SKM-1 (cell line): ENCODE measurements at regions not wholly inside any gene's neighbourhood (a gene's known extent, or its start where the extent isn't known, plus 50 kb on each side); places are given as distances from the start of the nearest gene placed in this dataset.
"Not testable (repeated sequence)": the region's sequence is repeated elsewhere in the genome, so short reads cannot be mapped to it uniquely, and the experiment has no call there.

Experiments
- DNase-seq: peaks from one replicate; lab custom pipeline; 2025; ENCODE audit not compliant: unreplicated experiment; lab: John Stamatoyannopoulos, UW

- no peak for DNase-seq
Measured at GRCh38 chr2:194095359-194095758, 1561.7 kb upstream of the SLC39A10 start.

- no peak for DNase-seq
Measured at GRCh38 chr2:194090251-194090905, 1566.6 kb upstream of the SLC39A10 start.

- no peak for DNase-seq
Measured at GRCh38 chr2:194087089-194087958, 1569.7 kb upstream of the SLC39A10 start.

GRCh38 chr2:194086129-194086528 lies 1570.9 kb upstream of the SLC39A10 start:
- DNase-seq, result no peak

- no peak for DNase-seq
Measured at GRCh38 chr2:194079989-194080388, 1577.0 kb upstream of the SLC39A10 start.

- no peak for DNase-seq
Measured at GRCh38 chr2:194077366-194077765, 1579.7 kb upstream of the SLC39A10 start.

GRCh38 chr2:194062401-194062800 lies 1594.6 kb upstream of the SLC39A10 start:
- DNase-seq, result no peak

- DNase-seq, result no peak
Measured at GRCh38 chr2:194060269-194060668, 1596.8 kb upstream of the SLC39A10 start.

- DNase-seq, result no peak
Measured at GRCh38 chr2:194054313-194054712, 1602.7 kb upstream of the SLC39A10 start.

GRCh38 chr2:194044321-194044720 lies 1612.7 kb upstream of the SLC39A10 start:
- DNase-seq, result no peak

GRCh38 chr2:194021130-194021529 lies 1635.9 kb upstream of the SLC39A10 start:
- not testable (repeated sequence) for DNase-seq

GRCh38 chr2:194020155-194020554 lies 1636.9 kb upstream of the SLC39A10 start:
- no peak for DNase-seq

- no peak for DNase-seq
Measured at GRCh38 chr2:194015751-194016150, 1641.3 kb upstream of the SLC39A10 start.

- DNase-seq, result no peak
Measured at GRCh38 chr2:194014639-194015038, 1642.4 kb upstream of the SLC39A10 start.

- DNase-seq, result no peak
Measured at GRCh38 chr2:194004590-194005206, 1652.3 kb upstream of the SLC39A10 start.

- DNase-seq, result no peak
Measured at GRCh38 chr2:194003911-194004310, 1653.1 kb upstream of the SLC39A10 start.

GRCh38 chr2:194002699-194003368 lies 1654.2 kb upstream of the SLC39A10 start:
- DNase-seq, result no peak

- no peak for DNase-seq
Measured at GRCh38 chr2:193990868-193991267, 1666.2 kb upstream of the SLC39A10 start.

GRCh38 chr2:193989645-193990044 lies 1667.4 kb upstream of the SLC39A10 start:
- DNase-seq, result no peak

GRCh38 chr2:193988784-193989183 lies 1668.2 kb upstream of the SLC39A10 start:
- DNase-seq, result no peak

- DNase-seq, result no peak
Measured at GRCh38 chr2:193985272-193985671, 1671.8 kb upstream of the SLC39A10 start.
